T-cell (primary cell): ENCODE measurements at regions not wholly inside any gene's neighbourhood (a gene's known extent, or its start where the extent isn't known, plus 50 kb on each side); places are given as distances from the start of the nearest gene placed in this dataset.

Experiments used
- ATAC-seq, 4 experiments: fragments of 200-7000 bp in 3 of 4; fragments of 150-1000 bp in 1 of 4; cut with Tn5 transposase; replicated peaks in 1 of 4; 1 replicate in 3 of 4; 2 replicates in 1 of 4; pipeline ENCODE4 v1.10.0; 2021; ENCODE audit warnings: moderate library complexity in 3 of 4, mild to moderate bottlenecking in 2 of 4, moderate number of reproducible peaks in 1 of 4
- CTCF ChIA-PET, 2 donors: fragments of 300-600 bp; sonication (Branson Sonifier 250); formaldehyde crosslinking; loops; one replicate each; lab custom pipeline; 2022; ENCODE audit warnings: antibody characterized with exemption in 2 of 2; lab: Charles Lee
- POLR2A ChIA-PET, 2 donors: fragments of 300-600 bp; sonication (Branson Sonifier 250); formaldehyde crosslinking; loops; one replicate each; lab custom pipeline; 2022; ENCODE audit warnings: antibody characterized with exemption in 2 of 2; lab: Charles Lee
- DNase-seq, 35 experiments: peaks; one replicate each; pipeline versions ENCODE4 v3.0.0 to v3.0.0-alpha.2; 2013 to 2023
- H3K27ac ChIP-seq: one replicate; pipeline ENCODE4 v1.5.1; 2013; ENCODE audit warnings: low read length
- H3K27me3 ChIP-seq, 2 experiments: replicated peaks in 1 of 2; 1 replicate in 1 of 2; 2 replicates in 1 of 2; pipeline versions ENCODE4 v1.6.1 to v1.7.0; 2013; ENCODE audit warnings: low read length in 1 of 2, mixed read lengths in 1 of 2; ENCODE audit not compliant: control insufficient read depth in 2 of 2, insufficient read depth in 2 of 2; ENCODE audit errors: extremely low read depth in 1 of 2
- H3K36me3 ChIP-seq, 2 donors: 1 replicate in 1 of 2; 2 replicates in 1 of 2; pipeline versions ENCODE4 v1.6.1 to v1.7.0; 2013; ENCODE audit warnings: low read length in 1 of 2; ENCODE audit not compliant: control insufficient read depth in 2 of 2, insufficient read depth in 1 of 2; ENCODE audit errors: extremely low read depth in 1 of 2
- H3K4me1 ChIP-seq, 2 experiments: 1 replicate in 1 of 2; 2 replicates in 1 of 2; pipeline versions ENCODE4 v1.6.1 to v1.7.0; 2013; ENCODE audit warnings: low read length in 2 of 2, mixed read lengths in 1 of 2; ENCODE audit not compliant: insufficient read depth in 2 of 2, control insufficient read depth in 1 of 2; ENCODE audit errors: extremely low read depth in 1 of 2
- H3K4me3 ChIP-seq, 2 donors: 1 replicate in 1 of 2; 2 replicates in 1 of 2; pipeline versions ENCODE4 v1.5.1 to v1.7.0; 2013; ENCODE audit warnings: mild to moderate bottlenecking in 2 of 2, low read length in 1 of 2, moderate library complexity in 1 of 2; ENCODE audit not compliant: control insufficient read depth in 1 of 2; ENCODE audit errors: extremely low read depth in 1 of 2
- H3K9me3 ChIP-seq: 2 replicates; pipeline ENCODE4 v1.7.0; 2013
- H3K27ac Mint-ChIP-seq, 2 donors: one replicate each; pipeline ENCODE4 v1.8.0; 2020 to 2021; ENCODE audit warnings: mild to moderate bottlenecking in 2 of 2, mixed read lengths in 2 of 2
- H3K27me3 Mint-ChIP-seq, 2 donors: one replicate each; pipeline ENCODE4 v1.8.0; 2021 to 2022; ENCODE audit warnings: mixed read lengths in 2 of 2
- H3K36me3 Mint-ChIP-seq: one replicate; pipeline ENCODE4 v1.8.0; 2021; ENCODE audit warnings: mixed read lengths
- H3K4me1 Mint-ChIP-seq, 3 donors: one replicate each; pipeline ENCODE4 v1.8.0; 2020 to 2022; ENCODE audit warnings: mixed read lengths in 3 of 3, mild to moderate bottlenecking in 1 of 3
- H3K4me3 Mint-ChIP-seq, 3 donors: one replicate each; pipeline ENCODE4 v1.8.0; 2020 to 2022; ENCODE audit warnings: mild to moderate bottlenecking in 3 of 3, mixed read lengths in 3 of 3, moderate library complexity in 3 of 3
- H3K9me3 Mint-ChIP-seq, 3 donors: one replicate each; pipeline ENCODE4 v1.8.0; 2020 to 2022; ENCODE audit warnings: mixed read lengths in 3 of 3
- WGBS: methylation state at CpG from one replicate; pipeline ENCODE4 v1.1.5; 2013; ENCODE audit warnings: missing lambda C conversion rate; ENCODE audit not compliant: insufficient coverage; 5-methylcytosine and 5-hydroxymethylcytosine counted together

DNA sequence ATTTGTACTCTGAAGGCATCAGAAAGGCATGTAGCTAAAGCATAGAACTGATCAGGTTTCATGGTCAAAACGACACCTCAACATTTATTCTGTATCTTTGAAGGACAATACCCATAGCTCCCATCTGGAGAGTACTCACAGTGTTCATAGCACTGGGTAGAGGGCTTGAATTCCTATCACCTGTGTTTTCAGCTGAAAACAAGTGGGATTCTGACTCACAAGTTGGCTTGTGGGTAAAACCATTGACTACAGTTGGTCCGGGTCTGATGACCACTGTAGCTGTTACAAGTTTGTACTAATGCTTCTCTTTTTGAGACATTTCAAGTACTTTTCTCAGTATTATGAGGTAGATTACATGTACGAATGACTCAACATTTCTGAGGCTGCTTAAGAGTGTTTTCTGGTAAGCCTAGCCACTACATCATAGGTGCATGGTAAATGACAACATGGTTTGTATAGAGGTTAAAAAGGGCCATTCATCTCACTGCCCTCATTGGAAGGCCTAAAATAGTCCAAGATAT lies 68.6 kb upstream of the PELI1 start:
- H3K4me1 Mint-ChIP-seq: peaks cover 55 to 71% (median 66%) of the 10 kb centered on the region in 3 donors

DNA sequence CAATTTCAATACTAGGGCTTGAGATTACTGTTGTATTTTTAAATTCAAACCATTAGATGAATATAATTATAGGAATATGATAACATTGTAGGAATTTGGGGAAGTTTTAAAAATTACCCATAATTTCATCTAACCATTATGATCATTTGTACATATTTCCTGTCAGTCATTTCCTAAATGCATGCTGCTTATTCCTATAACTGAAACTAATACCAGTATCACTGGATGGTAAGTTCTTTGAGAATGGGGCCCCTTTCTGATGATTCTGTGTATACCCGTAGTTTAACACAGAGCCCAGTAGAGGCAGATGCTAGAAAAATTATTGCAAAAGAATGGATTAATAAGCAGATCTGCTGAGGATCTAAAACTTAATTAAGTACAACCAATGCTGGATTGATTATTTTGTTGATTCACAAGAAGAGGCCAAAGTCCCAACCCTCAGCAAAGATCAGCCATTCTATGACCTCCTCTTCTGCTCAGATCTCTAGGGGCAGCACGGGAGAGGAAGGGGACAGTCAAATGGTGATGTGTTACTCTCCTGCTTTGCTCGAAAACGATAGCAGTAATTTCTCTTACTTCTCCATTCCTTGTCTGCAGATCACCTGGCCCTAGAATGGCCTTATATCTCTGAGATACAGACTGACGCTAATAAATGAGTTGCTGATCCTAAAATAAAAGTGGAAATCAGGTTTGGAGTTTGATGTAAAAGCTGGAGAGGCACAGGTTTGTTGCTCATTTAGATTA lies 69.5 kb upstream of the PELI1 start:
- DNase-seq: peak in 1 of 35 experiments; percentile 16
- Mint-ChIP-seq H3K27ac (peak overlapping the region; percentile 88 to 90), H3K27me3 (no peaks in the 10 kb centered on the region), H3K9me3 (no peaks in the 10 kb centered on the region), H3K4me1 (peaks cover 51 to 71% (median 60%) of the 10 kb centered on the region in 3 donors), H3K36me3 (no peaks in the 10 kb centered on the region), H3K4me3 (peak overlapping the region; percentile 58 to 71 (median 61))
- WGBS: no CpG with 5 or more reads among the region's 5 CpGs
- no peaks in the 10 kb centered on the region for H3K9me3 ChIP-seq
- peak overlapping the region; percentile 79 for H3K27ac ChIP-seq
- no peaks in the 10 kb centered on the region for H3K27me3 ChIP-seq
- peak; percentile 14 to 27 (median 23) for ATAC-seq
- ChIA-PET POLR2A (interaction anchor here (0.5 to 1.3 kb wide), 5 partner anchors 9 to 115 kb away, joined by 3 to 4 read pairs (median 3); no protein-coding TSS in a partner anchor), CTCF (interaction anchor here in 1 of 2 donors (1.5 kb wide), 1 partner anchor 117 kb away, joined by 3 read pairs; no protein-coding TSS in a partner anchor)
- H3K4me1 ChIP-seq: peaks cover 21 to 38% of the 10 kb centered on the region in 2 experiments
- H3K4me3 ChIP-seq: peak overlapping the region in 1 of 2 donors; percentile 18
- H3K36me3 ChIP-seq: no peaks in the 10 kb centered on the region

More for the DNA sequence above, 68.6 kb upstream of the PELI1 start:
- peak overlapping the region; percentile 54 to 68 for H3K27ac Mint-ChIP-seq
- Histone ChIP-seq H3K4me3 (no peak overlapping the region), H3K4me1 (peaks cover 23 to 38% of the 10 kb centered on the region in 2 experiments), H3K9me3 (no peaks in the 10 kb centered on the region), H3K27me3 (no peaks in the 10 kb centered on the region), H3K27ac (peak overlapping the region; percentile 18), H3K36me3 (no peaks in the 10 kb centered on the region)
- H3K4me3 Mint-ChIP-seq: no peak overlapping the region
- H3K27me3 Mint-ChIP-seq: no peaks in the 10 kb centered on the region
- DNase-seq (peak in 2 of 35 experiments; percentile 6 to 10), ATAC-seq (peak in 3 of 4 experiments; percentile 33 to 35 (median 34))
- ChIA-PET POLR2A (interaction anchor here (0.6 kb wide), 4 partner anchors 11 to 607 kb away, joined by 3 to 12 read pairs (median 6); no protein-coding TSS in a partner anchor), CTCF (interaction anchor here in 1 of 2 donors (0.7 kb wide), 1 partner anchor 80 kb away, joined by 4 read pairs; no protein-coding TSS in a partner anchor)
- 30% methylated on average over 1 of the region's 3 CpGs for WGBS
- H3K9me3 Mint-ChIP-seq: no peaks in the 10 kb centered on the region
- no peaks in the 10 kb centered on the region for H3K36me3 Mint-ChIP-seq

DNA sequence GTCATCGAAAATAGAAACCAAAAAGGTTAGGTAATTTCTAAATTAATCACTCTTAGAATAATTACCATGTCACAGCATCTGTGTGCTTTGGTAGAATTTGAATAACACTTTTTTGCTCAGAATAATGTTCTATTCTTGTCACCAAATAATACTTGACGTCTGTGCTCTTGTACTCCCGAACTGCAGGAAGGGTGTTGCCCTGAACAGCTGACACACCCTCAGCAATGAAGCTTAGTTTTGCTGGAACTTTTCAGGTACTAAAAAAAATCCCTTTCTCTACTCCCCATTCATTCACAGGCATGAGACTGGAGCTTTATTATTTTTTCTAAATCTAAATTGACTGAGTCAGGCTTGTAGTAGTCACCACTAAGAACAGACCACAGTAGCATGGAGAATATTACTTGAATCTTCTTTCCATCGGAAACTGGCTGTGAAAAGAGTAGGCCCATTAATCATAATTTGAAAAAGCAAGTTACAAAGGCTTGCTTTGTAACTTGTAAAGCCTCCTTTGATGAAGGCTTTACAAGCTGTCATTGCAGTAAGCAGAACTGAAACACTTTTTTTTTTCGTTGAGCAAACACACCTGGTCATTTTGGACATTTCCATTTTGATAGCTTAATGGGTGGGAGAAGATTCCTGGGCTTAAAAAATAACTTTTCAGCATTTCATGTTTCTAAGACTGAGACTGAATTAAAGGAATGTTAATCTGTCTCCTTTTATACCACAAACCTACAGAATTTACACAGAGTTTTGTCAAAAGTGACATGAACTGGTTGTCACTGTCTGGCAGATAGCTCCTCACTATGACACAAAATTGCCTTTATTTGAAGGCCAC lies 70.3 kb upstream of the PELI1 start:
- ATAC-seq: peak; percentile 76 to 91 (median 84)
- no peaks in the 10 kb centered on the region for H3K9me3 Mint-ChIP-seq
- H3K36me3 Mint-ChIP-seq: no peaks in the 10 kb centered on the region
- peak overlapping the region; percentile 58 to 71 (median 61) for H3K4me3 Mint-ChIP-seq
- Histone ChIP-seq H3K4me3 (peak overlapping the region in 1 of 2 donors; percentile 18), H3K4me1 (peaks cover 21 to 35% of the 10 kb centered on the region in 2 experiments), H3K36me3 (no peaks in the 10 kb centered on the region), H3K9me3 (no peaks in the 10 kb centered on the region), H3K27ac (peak overlapping the region; percentile 79), H3K27me3 (no peaks in the 10 kb centered on the region)
- POLR2A ChIA-PET: interaction anchor here (0.5 to 1.3 kb wide), 9 partner anchors 8 to 114 kb away, joined by 3 to 4 read pairs (median 3); no protein-coding TSS in a partner anchor
- 0% methylated on average over 1 of the region's 5 CpGs for WGBS
- CTCF ChIA-PET: interaction anchor here in 1 of 2 donors (0.9 to 2.1 kb wide), 4 partner anchors 14 to 439 kb away, joined by 3 to 8 read pairs (median 3); partner anchors contain the start of gene SERTAD2
- H3K27me3 Mint-ChIP-seq: no peaks in the 10 kb centered on the region
- peak overlapping the region; percentile 88 to 90 for H3K27ac Mint-ChIP-seq
- peak in 24 of 35 experiments; percentile 7 to 72 (median 30) for DNase-seq
- H3K4me1 Mint-ChIP-seq: peaks cover 47 to 64% (median 52%) of the 10 kb centered on the region in 3 donors

DNA sequence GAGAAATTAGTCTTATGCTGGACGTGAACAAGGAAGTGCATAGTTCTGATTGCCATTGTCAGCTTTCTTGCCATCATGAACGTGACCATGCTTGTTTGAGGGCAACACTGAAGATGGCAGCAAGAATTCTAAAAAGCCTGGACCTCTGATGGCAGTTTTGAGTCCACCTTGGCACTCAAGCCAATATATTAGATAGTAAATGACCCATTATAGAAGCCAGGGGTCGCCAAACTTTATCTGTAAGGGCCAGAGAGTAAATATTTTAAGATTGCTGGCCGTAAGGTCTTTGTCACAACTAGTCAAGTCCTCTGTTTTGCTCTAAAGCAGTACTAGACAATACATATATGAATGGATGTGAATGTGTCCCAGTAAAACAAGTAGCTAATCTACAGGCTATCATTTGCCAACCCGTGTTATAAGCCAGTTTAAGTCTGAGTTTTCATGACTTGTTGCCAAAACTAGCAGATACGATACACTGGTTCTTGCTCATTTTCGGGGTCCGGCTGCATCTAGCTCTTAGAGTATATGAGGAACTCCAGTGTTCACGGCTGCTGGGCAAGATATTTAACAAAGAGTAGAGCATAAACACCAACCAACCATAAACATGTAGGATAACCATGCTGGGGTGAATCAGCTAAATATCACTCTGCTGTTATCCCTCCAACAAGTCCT lies 73.1 kb upstream of the PELI1 start:
- Histone ChIP-seq H3K27ac (no peak overlapping the region), H3K27me3 (no peaks in the 10 kb centered on the region), H3K36me3 (no peaks in the 10 kb centered on the region), H3K4me1 (peaks cover 17 to 39% of the 10 kb centered on the region in 2 experiments), H3K9me3 (no peaks in the 10 kb centered on the region), H3K4me3 (no peak overlapping the region)
- H3K27ac Mint-ChIP-seq: peak overlapping the region; percentile 49 to 68
- no peaks in the 10 kb centered on the region for H3K36me3 Mint-ChIP-seq
- peaks cover 49 to 67% (median 53%) of the 10 kb centered on the region in 3 donors for H3K4me1 Mint-ChIP-seq
- ATAC-seq (no peak), DNase-seq (no peak)
- no peaks in the 10 kb centered on the region for H3K27me3 Mint-ChIP-seq
- no peak overlapping the region for H3K4me3 Mint-ChIP-seq
- ChIA-PET CTCF (interaction anchor here in 1 of 2 donors (0.6 kb wide), 1 partner anchor 195 kb away, joined by 3 read pairs; no protein-coding TSS in a partner anchor), POLR2A (no interaction called here)
- WGBS: 97% methylated on average over 4 of the region's 9 CpGs
- H3K9me3 Mint-ChIP-seq: no peaks in the 10 kb centered on the region

DNA sequence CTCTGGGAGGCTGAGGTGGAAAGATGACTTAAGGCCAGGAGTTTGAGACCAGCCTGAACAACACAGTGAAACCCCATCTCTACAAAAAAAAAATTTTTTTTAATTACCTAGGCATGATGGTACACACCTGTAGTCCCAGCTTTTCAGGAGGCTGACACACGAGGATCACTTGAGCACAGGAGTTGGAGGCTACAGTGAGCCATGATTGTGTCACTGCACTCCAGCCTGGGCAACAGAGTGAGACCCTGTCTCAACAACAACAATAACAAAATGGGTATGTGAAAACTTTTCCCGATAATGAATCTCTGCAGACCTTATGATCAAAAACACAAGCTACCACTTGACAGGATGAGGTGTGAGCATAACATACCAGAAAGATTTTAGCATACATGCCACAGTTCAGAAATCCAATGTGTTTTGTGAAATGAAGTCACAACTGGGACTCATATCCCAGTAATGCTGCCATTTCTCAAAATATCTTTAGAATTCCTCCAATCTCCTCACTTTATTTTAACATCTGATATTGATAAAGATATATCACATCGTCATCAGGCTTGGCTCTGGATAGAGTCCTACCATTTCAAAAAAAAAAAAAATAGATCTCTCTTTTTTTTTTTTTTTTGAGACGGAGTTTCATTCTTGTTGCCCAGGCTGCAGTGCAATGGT lies 74.0 kb upstream of the PELI1 start:
- Mint-ChIP-seq H3K27ac (peak overlapping the region in 1 of 2 donors; percentile 44), H3K36me3 (no peaks in the 10 kb centered on the region), H3K9me3 (no peaks in the 10 kb centered on the region), H3K4me1 (peaks cover 49 to 67% (median 53%) of the 10 kb centered on the region in 3 donors), H3K4me3 (no peak overlapping the region), H3K27me3 (no peaks in the 10 kb centered on the region)
- Histone ChIP-seq H3K4me1 (peaks cover 12 to 39% of the 10 kb centered on the region in 2 experiments), H3K36me3 (no peaks in the 10 kb centered on the region), H3K27ac (no peak overlapping the region), H3K4me3 (no peak overlapping the region), H3K27me3 (no peaks in the 10 kb centered on the region), H3K9me3 (no peaks in the 10 kb centered on the region)
- ChIA-PET POLR2A (interaction anchor here in 1 of 2 donors (0.6 kb wide), 2 partner anchors 197 to 816 kb away, joined by 3 to 4 read pairs; no protein-coding TSS in a partner anchor), CTCF (no interaction called here)
- no peak for DNase-seq
- no peak for ATAC-seq
- WGBS: 100% methylated on average over 1 of the region's 4 CpGs
